Astrocyte (in vitro differentiated cells and primary cell): ENCODE measurements at regions not wholly inside any gene's neighbourhood (a gene's known extent, or its start where the extent isn't known, plus 50 kb on each side); places are given as distances from the start of the nearest gene placed in this dataset.

Experiments used
- EZH2 ChIP-seq: IDR thresholded peaks from 2 replicates; pipeline ENCODE4 v1.6.1; 2012; ENCODE audit warnings: mild to moderate bottlenecking, low read length, inconsistent platforms; ENCODE audit not compliant: insufficient read depth
- TF ChIP-seq, protein P1 (sequence below): IDR thresholded peaks from 2 replicates; pipeline ENCODE4 v1.5.1; 2011; ENCODE audit warnings: low read depth, mild to moderate bottlenecking, inconsistent platforms, low read length, moderate library complexity; ENCODE audit not compliant: insufficient read depth

DNA sequence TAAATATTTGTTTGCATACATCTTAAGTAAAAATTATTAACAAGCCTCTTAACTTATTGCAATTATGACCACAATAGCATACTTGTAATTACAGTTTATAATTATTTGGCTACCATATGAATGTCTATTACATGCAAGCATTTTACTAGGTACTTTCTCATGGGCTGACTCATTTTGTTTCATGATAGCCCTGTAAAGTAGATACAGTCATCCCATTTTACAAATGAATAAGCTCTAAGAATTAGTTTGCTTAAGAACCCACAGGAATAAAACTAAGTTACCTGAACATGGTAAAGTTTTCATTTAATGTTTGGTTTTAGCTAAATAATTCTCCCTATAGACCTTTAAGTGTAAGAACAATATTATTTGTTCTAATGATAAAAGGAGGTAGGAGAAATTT lies 126.6 kb upstream of the IZUMO3 start:
- TF ChIP-seq, protein P1, sequence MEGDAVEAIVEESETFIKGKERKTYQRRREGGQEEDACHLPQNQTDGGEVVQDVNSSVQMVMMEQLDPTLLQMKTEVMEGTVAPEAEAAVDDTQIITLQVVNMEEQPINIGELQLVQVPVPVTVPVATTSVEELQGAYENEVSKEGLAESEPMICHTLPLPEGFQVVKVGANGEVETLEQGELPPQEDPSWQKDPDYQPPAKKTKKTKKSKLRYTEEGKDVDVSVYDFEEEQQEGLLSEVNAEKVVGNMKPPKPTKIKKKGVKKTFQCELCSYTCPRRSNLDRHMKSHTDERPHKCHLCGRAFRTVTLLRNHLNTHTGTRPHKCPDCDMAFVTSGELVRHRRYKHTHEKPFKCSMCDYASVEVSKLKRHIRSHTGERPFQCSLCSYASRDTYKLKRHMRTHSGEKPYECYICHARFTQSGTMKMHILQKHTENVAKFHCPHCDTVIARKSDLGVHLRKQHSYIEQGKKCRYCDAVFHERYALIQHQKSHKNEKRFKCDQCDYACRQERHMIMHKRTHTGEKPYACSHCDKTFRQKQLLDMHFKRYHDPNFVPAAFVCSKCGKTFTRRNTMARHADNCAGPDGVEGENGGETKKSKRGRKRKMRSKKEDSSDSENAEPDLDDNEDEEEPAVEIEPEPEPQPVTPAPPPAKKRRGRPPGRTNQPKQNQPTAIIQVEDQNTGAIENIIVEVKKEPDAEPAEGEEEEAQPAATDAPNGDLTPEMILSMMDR = no peak
- no peak for TF ChIP-seq EZH2
